ENCODE measurements at regions not wholly inside any gene's neighbourhood (a gene's known extent, or its start where the extent isn't known, plus 50 kb on each side); places are given as distances from the start of the nearest gene placed in this dataset.

DNA sequence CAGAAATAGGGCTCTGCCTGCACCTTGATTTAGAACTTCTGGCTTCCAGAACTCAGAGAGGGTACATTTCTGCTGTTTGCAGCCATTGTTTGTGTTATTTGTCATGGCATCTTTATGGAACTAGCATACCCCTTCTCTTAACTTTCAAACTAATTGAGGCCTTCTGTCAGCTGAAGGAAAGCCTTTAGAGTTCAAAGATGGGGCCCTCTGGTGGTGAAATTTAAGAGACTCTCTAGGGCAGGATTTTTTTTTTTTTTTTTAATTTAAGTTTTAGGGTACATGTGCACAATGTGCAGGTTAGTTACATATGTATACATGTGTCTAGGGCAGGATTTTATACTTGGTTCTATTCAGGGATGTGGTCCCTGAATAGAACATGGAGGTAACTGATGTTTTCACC lies 260.6 kb upstream of the LINC00305 start:
- TF ChIP-seq, protein P1, sequence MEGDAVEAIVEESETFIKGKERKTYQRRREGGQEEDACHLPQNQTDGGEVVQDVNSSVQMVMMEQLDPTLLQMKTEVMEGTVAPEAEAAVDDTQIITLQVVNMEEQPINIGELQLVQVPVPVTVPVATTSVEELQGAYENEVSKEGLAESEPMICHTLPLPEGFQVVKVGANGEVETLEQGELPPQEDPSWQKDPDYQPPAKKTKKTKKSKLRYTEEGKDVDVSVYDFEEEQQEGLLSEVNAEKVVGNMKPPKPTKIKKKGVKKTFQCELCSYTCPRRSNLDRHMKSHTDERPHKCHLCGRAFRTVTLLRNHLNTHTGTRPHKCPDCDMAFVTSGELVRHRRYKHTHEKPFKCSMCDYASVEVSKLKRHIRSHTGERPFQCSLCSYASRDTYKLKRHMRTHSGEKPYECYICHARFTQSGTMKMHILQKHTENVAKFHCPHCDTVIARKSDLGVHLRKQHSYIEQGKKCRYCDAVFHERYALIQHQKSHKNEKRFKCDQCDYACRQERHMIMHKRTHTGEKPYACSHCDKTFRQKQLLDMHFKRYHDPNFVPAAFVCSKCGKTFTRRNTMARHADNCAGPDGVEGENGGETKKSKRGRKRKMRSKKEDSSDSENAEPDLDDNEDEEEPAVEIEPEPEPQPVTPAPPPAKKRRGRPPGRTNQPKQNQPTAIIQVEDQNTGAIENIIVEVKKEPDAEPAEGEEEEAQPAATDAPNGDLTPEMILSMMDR (conservative IDR thresholded peaks at IDR 0.05 in 1 of 2, IDR thresholded peaks at IDR 0.05 in 1 of 2; ENCODE audit: low read depth in 1 of 2, low read length in 2 of 2): peak in 1 of 2 donors; percentile 23
- TF ChIP-seq EZH2 (IDR thresholded peaks at IDR 0.05; ENCODE audit: low read length, missing control alignments): no peak

Data from fibroblast of lung (primary cell).